ENCODE measurements at regions not wholly inside any gene's neighbourhood (a gene's known extent, or its start where the extent isn't known, plus 50 kb on each side); places are given as distances from the start of the nearest gene placed in this dataset.

GRCh38 chr10:89949496-89949895, 248.1 kb downstream of the KIF20B start:
- Histone ChIP-seq H3K4me1 (ENCODE audit: control insufficient read depth, insufficient read depth, low read length) (no peaks in the 10 kb centered on the region), H3K36me3 (ENCODE audit: control insufficient read depth, insufficient read depth, low read length) (no peaks in the 10 kb centered on the region), H3K27me3 (ENCODE audit: control insufficient read depth, insufficient read depth, low read length) (no peaks in the 10 kb centered on the region), H3K27ac (ENCODE audit: low read length) (no peak overlapping the region), H3K4me3 (ENCODE audit: low read depth in 2 of 2, low read length in 2 of 2) (no peak overlapping the region), H3K9me3 (ENCODE audit: control insufficient read depth, insufficient read depth, low read depth, low read length) (no peaks in the 10 kb centered on the region)
- no peak for ATAC-seq
- CTCF ChIA-PET = no interaction called here
- DNase-seq (ENCODE audit: low read depth, low spot score) = no peak
- BruUV-seq (replicated peaks) = no TSS peak
- in situ Hi-C loops (cut with HindIII; ENCODE audit: low pct_unique_long_range_greater_than_20kb, low sequenced_read_pairs) (no loop called here), intact Hi-C loops (cut with micrococcal nuclease; ENCODE audit: unreplicated experiment) (no loop called here)
- POLR2A ChIA-PET = no interaction called here
- TF ChIP-seq TCF7L2 (IDR thresholded peaks at IDR 0.05; ENCODE audit: low read depth, low read length) = no peak
- TF ChIP-seq POLR2AphosphoS5 (IDR thresholded peaks at IDR 0.05; ENCODE audit: low read depth, low read length) = no peak
- no peak for TF ChIP-seq REST (IDR thresholded peaks at IDR 0.05; ENCODE audit: insufficient read depth in 1 of 2, low read depth in 2 of 2, low read length in 1 of 2)
- TF ChIP-seq SIN3A (IDR thresholded peaks at IDR 0.05; ENCODE audit: borderline replicate concordance, insufficient read depth, low read depth, low read length) = no peak
- TF ChIP-seq, protein P1, sequence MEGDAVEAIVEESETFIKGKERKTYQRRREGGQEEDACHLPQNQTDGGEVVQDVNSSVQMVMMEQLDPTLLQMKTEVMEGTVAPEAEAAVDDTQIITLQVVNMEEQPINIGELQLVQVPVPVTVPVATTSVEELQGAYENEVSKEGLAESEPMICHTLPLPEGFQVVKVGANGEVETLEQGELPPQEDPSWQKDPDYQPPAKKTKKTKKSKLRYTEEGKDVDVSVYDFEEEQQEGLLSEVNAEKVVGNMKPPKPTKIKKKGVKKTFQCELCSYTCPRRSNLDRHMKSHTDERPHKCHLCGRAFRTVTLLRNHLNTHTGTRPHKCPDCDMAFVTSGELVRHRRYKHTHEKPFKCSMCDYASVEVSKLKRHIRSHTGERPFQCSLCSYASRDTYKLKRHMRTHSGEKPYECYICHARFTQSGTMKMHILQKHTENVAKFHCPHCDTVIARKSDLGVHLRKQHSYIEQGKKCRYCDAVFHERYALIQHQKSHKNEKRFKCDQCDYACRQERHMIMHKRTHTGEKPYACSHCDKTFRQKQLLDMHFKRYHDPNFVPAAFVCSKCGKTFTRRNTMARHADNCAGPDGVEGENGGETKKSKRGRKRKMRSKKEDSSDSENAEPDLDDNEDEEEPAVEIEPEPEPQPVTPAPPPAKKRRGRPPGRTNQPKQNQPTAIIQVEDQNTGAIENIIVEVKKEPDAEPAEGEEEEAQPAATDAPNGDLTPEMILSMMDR (IDR thresholded peaks at IDR 0.05) = no peak

- no peaks in the 10 kb centered on the region for H3K9me3 ChIP-seq (ENCODE audit: control insufficient read depth, insufficient read depth, low read depth, low read length)
- 0 out of 2 replicates have a peak, but pooled peaks cover 2% of the 10 kb centered on the region for H3K27me3 ChIP-seq (ENCODE audit: control insufficient read depth, insufficient read depth, low read length)
- no peak overlapping the region for H3K4me3 ChIP-seq (ENCODE audit: low read depth in 2 of 2, low read length in 2 of 2)
- TF ChIP-seq POLR2AphosphoS5 (IDR thresholded peaks at IDR 0.05; ENCODE audit: low read depth, low read length) (no peak), SIN3A (IDR thresholded peaks at IDR 0.05; ENCODE audit: borderline replicate concordance, insufficient read depth, low read depth, low read length) (no peak), REST (IDR thresholded peaks at IDR 0.05; ENCODE audit: insufficient read depth in 1 of 2, low read depth in 2 of 2, low read length in 1 of 2) (no peak), TCF7L2 (IDR thresholded peaks at IDR 0.05; ENCODE audit: low read depth, low read length) (no peak)
- TF ChIP-seq, protein P1 (IDR thresholded peaks at IDR 0.05) = no peak
- H3K4me1 ChIP-seq (ENCODE audit: control insufficient read depth, insufficient read depth, low read length) = no peaks in the 10 kb centered on the region
- no peak overlapping the region for H3K27ac ChIP-seq (ENCODE audit: low read length)
- CTCF ChIA-PET = no interaction called here
- DNase-seq (ENCODE audit: low read depth, low spot score) = no peak
- no peak for ATAC-seq
- intact Hi-C loops (cut with micrococcal nuclease; ENCODE audit: unreplicated experiment) = loop anchor here (10.0 kb wide), 1 partner anchor 832 kb away; no protein-coding TSS in a partner anchor
- in situ Hi-C loops (cut with HindIII; ENCODE audit: low pct_unique_long_range_greater_than_20kb, low sequenced_read_pairs) = no loop called here
- no peaks in the 10 kb centered on the region for H3K36me3 ChIP-seq (ENCODE audit: control insufficient read depth, insufficient read depth, low read length)
- no TSS peak for BruUV-seq (replicated peaks)
- POLR2A ChIA-PET = interaction anchor here (0.6 kb wide), 1 partner anchor 159 kb away, joined by 3 read pairs; no protein-coding TSS in a partner anchor
These were observed 250.9 kb downstream of the KIF20B start for GRCh38 chr10:89952325-89952724.

Measured in Panc1 (cell line).